ENCODE measurements at regions not wholly inside any gene's neighbourhood (a gene's known extent, or its start where the extent isn't known, plus 50 kb on each side); places are given as distances from the start of the nearest gene placed in this dataset.
A peak's percentile ranks its signal among the peaks of the same experiment; 100 is the strongest.

DNA sequence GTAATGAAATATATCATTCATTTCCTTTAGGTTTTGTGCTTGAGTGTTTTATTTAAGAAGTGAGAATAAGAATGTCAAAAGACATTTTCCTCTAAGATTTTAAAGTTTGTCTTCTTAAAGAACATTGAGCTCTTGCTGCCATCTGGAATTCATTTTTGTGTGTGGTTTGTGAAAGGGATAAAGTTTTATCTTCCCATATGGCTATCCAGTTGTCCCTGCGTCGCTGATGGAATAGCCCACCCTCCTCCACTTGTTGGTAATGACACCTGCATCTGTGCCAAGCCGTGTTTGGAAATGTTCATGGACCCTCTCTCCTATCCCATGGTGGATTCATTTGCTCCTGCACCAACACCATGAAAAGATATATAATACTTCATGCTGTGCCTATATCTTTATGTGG is 901.5 kb downstream of the BRD1 start:
- WGBS, 2 donors (ENCODE audit: extremely low coverage in 2 of 2, insufficient read length in 2 of 2, insufficient replicate concordance in 1 of 2), result no CpG with 5 or more reads among the region's 3 CpGs
- H3K4me2 ChIP-seq (ENCODE audit: insufficient read depth, low read length, poor library complexity, severe bottlenecking), result no peak overlapping the region

DNA sequence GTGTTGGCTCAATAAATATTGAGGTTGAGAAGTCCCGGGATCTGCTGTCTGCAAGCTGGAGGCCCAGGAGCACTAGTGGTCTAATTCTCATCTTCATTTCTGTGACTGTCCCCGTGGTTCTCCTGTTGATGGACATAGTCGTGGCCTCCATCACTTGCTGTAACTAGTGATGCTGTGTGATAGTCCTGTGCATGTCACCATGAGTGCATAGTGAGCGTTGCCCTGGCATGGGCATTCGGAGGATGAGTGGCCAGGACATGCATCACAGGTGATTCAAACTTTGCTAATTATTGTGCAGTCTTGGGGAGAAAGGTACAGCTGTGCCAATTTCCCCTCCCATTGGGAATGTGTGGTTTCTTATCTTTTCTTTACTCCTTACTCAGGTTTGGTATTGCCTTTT is 902.2 kb downstream of the BRD1 start:
- no peak overlapping the region for H3K9ac ChIP-seq (ENCODE audit: low read depth, low read length, poor library complexity)
- H3K4me1 ChIP-seq (ENCODE audit: control insufficient read depth in 2 of 2, insufficient read depth in 1 of 2, low read depth in 1 of 2, low read length in 2 of 2), result peaks cover 0 to 5% of the 10 kb centered on the region in 2 donors
- no peak overlapping the region for H2BK120ac ChIP-seq (ENCODE audit: low read depth, low read length)
- H3K18ac ChIP-seq (ENCODE audit: low read length), result peak overlapping the region; percentile 3
- no peak overlapping the region for H2BK12ac ChIP-seq (ENCODE audit: low read length)
- H3K23ac ChIP-seq (ENCODE audit: low read depth, low read length, poor library complexity), result no peak overlapping the region
- H2BK15ac ChIP-seq (ENCODE audit: low read length), result no peak overlapping the region
- H2BK5ac ChIP-seq (ENCODE audit: low read length), result no peak overlapping the region
- H4K8ac ChIP-seq (ENCODE audit: low read depth, low read length), result no peak overlapping the region
- H2AFZ ChIP-seq (ENCODE audit: low read length), result no peak overlapping the region
- H3K4ac ChIP-seq (ENCODE audit: low read length), result no peak overlapping the region
- H3K36me3 ChIP-seq (replicated peaks in 1 of 2; ENCODE audit: control insufficient read depth in 2 of 2, insufficient read depth in 2 of 2, low read length in 2 of 2), result no peaks in the 10 kb centered on the region
- no peaks in the 10 kb centered on the region for H3K9me3 ChIP-seq (replicated peaks in 1 of 2; ENCODE audit: control insufficient read depth in 2 of 2, insufficient read depth in 1 of 2, low read depth in 1 of 2, low read length in 2 of 2)
- no CpG with 5 or more reads among the region's 5 CpGs for WGBS, 2 donors (ENCODE audit: extremely low coverage in 2 of 2, insufficient read length in 2 of 2, insufficient replicate concordance in 1 of 2)
- no peak overlapping the region for H3K27ac ChIP-seq (replicated peaks; ENCODE audit: low read length)
- no peak overlapping the region for H3K4me3 ChIP-seq (ENCODE audit: low read length in 2 of 2)
- no peak overlapping the region for H2AK5ac ChIP-seq (ENCODE audit: low read depth, low read length)
- no peak overlapping the region for H3K14ac ChIP-seq (ENCODE audit: low read length)
- no peak overlapping the region for H4K91ac ChIP-seq (ENCODE audit: low read depth, low read length, poor library complexity)
- no peaks in the 10 kb centered on the region for H3K27me3 ChIP-seq (ENCODE audit: control insufficient read depth in 3 of 3, insufficient read depth in 3 of 3, low read depth in 1 of 3, low read length in 3 of 3)
- no peak overlapping the region for H3K4me2 ChIP-seq (ENCODE audit: insufficient read depth, low read length, poor library complexity, severe bottlenecking)
- H3K79me1 ChIP-seq (ENCODE audit: low read depth, low read length), result no peaks in the 10 kb centered on the region
- DNase-seq (ENCODE audit: low spot score), result no peak

More for the DNA sequence above, 901.5 kb downstream of the BRD1 start:
- no peaks in the 10 kb centered on the region for H3K9me3 ChIP-seq (replicated peaks in 1 of 2; ENCODE audit: control insufficient read depth in 2 of 2, insufficient read depth in 1 of 2, low read depth in 1 of 2, low read length in 2 of 2)
- no peak overlapping the region for H3K4ac ChIP-seq (ENCODE audit: low read length)
- H3K27ac ChIP-seq (replicated peaks; ENCODE audit: low read length), result no peak overlapping the region
- H2AFZ ChIP-seq (ENCODE audit: low read length), result no peak overlapping the region
- peaks cover 0 to 5% of the 10 kb centered on the region in 2 donors for H3K4me1 ChIP-seq (ENCODE audit: control insufficient read depth in 2 of 2, insufficient read depth in 1 of 2, low read depth in 1 of 2, low read length in 2 of 2)
- no peak for DNase-seq (ENCODE audit: low spot score)
- H2BK12ac ChIP-seq (ENCODE audit: low read length), result no peak overlapping the region
- H2BK15ac ChIP-seq (ENCODE audit: low read length), result no peak overlapping the region
- no peaks in the 10 kb centered on the region for H3K36me3 ChIP-seq (replicated peaks in 1 of 2; ENCODE audit: control insufficient read depth in 2 of 2, insufficient read depth in 2 of 2, low read length in 2 of 2)
- H2BK5ac ChIP-seq (ENCODE audit: low read length), result no peak overlapping the region
- H3K79me1 ChIP-seq (ENCODE audit: low read depth, low read length), result no peaks in the 10 kb centered on the region
- H3K9ac ChIP-seq (ENCODE audit: low read depth, low read length, poor library complexity), result no peak overlapping the region
- no peak overlapping the region for H2AK5ac ChIP-seq (ENCODE audit: low read depth, low read length)
- no peak overlapping the region for H3K14ac ChIP-seq (ENCODE audit: low read length)
- H4K8ac ChIP-seq (ENCODE audit: low read depth, low read length), result no peak overlapping the region
- no peak overlapping the region for H3K4me3 ChIP-seq (ENCODE audit: low read length in 2 of 2)
- no peak overlapping the region for H4K91ac ChIP-seq (ENCODE audit: low read depth, low read length, poor library complexity)
- no peak overlapping the region for H3K23ac ChIP-seq (ENCODE audit: low read depth, low read length, poor library complexity)
- H3K18ac ChIP-seq (ENCODE audit: low read length), result no peak overlapping the region
- no peaks in the 10 kb centered on the region for H3K27me3 ChIP-seq (ENCODE audit: control insufficient read depth in 3 of 3, insufficient read depth in 3 of 3, low read depth in 1 of 3, low read length in 3 of 3)
- H2BK120ac ChIP-seq (ENCODE audit: low read depth, low read length), result no peak overlapping the region

DNA sequence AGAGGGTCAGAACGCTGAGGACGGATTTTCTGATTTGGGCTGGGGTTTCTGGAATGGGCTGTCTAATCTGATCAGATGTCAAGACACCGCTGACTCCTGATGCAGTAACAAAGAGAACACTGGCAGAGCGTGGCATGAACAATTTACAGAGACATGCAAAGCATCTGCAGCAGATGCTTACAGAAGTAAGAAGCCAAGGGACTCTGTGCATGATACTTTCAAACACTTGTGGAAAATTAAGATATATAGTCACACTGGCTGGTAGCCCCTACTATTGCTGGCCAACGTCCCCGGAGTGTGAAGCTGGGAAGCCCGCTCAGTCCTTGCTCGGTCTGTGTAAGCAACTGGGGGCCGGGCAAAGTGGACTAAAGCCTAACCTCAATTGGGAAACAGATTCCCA is 903.7 kb downstream of the BRD1 start:
- Histone ChIP-seq H3K4me1 (ENCODE audit: control insufficient read depth in 2 of 2, insufficient read depth in 1 of 2, low read depth in 1 of 2, low read length in 2 of 2) (peaks cover 6 to 14% of the 10 kb centered on the region in 2 donors), H2BK5ac (ENCODE audit: low read length) (no peak overlapping the region), H3K14ac (ENCODE audit: low read length) (no peak overlapping the region), H2BK15ac (ENCODE audit: low read length) (no peak overlapping the region), H3K9ac (ENCODE audit: low read depth, low read length, poor library complexity) (no peak overlapping the region), H3K27me3 (ENCODE audit: control insufficient read depth in 3 of 3, insufficient read depth in 3 of 3, low read depth in 1 of 3, low read length in 3 of 3) (no peaks in the 10 kb centered on the region), H3K4ac (ENCODE audit: low read length) (no peak overlapping the region), H3K9me3 (replicated peaks in 1 of 2; ENCODE audit: control insufficient read depth in 2 of 2, insufficient read depth in 1 of 2, low read depth in 1 of 2, low read length in 2 of 2) (no peaks in the 10 kb centered on the region), H3K23ac (ENCODE audit: low read depth, low read length, poor library complexity) (no peak overlapping the region), H3K79me1 (ENCODE audit: low read depth, low read length) (no peaks in the 10 kb centered on the region), H3K36me3 (replicated peaks in 1 of 2; ENCODE audit: control insufficient read depth in 2 of 2, insufficient read depth in 2 of 2, low read length in 2 of 2) (no peaks in the 10 kb centered on the region), H2AFZ (ENCODE audit: low read length) (no peak overlapping the region), H2BK120ac (ENCODE audit: low read depth, low read length) (no peak overlapping the region), H4K8ac (ENCODE audit: low read depth, low read length) (no peak overlapping the region), H3K27ac (replicated peaks; ENCODE audit: low read length) (no peak overlapping the region), H3K4me2 (ENCODE audit: insufficient read depth, low read length, poor library complexity, severe bottlenecking) (no peak overlapping the region), H2BK12ac (ENCODE audit: low read length) (no peak overlapping the region), H3K18ac (ENCODE audit: low read length) (no peak overlapping the region), H3K4me3 (ENCODE audit: low read length in 2 of 2) (no peak overlapping the region), H4K91ac (ENCODE audit: low read depth, low read length, poor library complexity) (no peak overlapping the region), H2AK5ac (ENCODE audit: low read depth, low read length) (no peak overlapping the region)
- no peak for DNase-seq (ENCODE audit: low spot score)
- WGBS, 2 donors (ENCODE audit: extremely low coverage in 2 of 2, insufficient read length in 2 of 2, insufficient replicate concordance in 1 of 2), result no CpG with 5 or more reads among the region's 9 CpGs

DNA sequence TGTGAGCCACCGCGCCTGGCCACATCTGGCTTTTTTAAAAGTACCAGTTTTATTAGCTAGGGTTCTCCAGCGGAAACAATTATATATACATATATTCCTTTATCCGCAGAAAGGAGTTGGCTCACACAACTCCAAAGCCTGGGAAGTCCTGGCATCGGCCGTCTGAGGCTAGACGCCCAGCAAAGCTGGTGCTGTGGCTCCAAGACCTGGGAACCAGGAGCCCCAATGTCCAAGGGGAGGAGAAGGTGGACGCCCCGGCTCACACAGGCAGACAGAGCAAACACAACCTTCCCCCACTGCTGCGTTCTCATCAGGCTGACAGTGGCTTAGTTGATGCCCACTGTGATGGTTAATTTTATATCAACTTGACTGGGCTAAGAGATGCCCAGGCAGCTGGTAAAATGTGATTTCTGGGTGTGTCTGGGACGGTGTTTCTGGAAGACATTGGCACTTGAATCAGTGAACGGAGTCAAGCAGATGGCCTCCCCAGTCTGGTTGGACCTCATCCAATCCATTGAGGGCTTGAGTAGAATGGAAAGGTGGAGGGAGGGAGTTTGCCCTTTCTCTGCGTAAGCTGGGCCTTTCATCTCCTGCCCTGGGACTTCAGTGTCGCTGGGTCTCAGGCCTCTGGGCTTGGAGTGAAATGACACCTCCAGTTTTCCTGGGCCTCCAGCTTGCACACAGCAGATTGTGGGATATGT is 904.4 kb downstream of the BRD1 start:
- H3K9ac ChIP-seq (ENCODE audit: low read depth, low read length, poor library complexity), result no peak overlapping the region
- no peak overlapping the region for H3K4ac ChIP-seq (ENCODE audit: low read length)
- H2BK12ac ChIP-seq (ENCODE audit: low read length), result no peak overlapping the region
- no peak overlapping the region for H3K4me2 ChIP-seq (ENCODE audit: insufficient read depth, low read length, poor library complexity, severe bottlenecking)
- no peak overlapping the region for H2AFZ ChIP-seq (ENCODE audit: low read length)
- H3K79me1 ChIP-seq (ENCODE audit: low read depth, low read length), result no peaks in the 10 kb centered on the region
- no peak overlapping the region for H2BK120ac ChIP-seq (ENCODE audit: low read depth, low read length)
- H4K91ac ChIP-seq (ENCODE audit: low read depth, low read length, poor library complexity), result no peak overlapping the region
- H3K18ac ChIP-seq (ENCODE audit: low read length), result no peak overlapping the region
- no peaks in the 10 kb centered on the region for H3K27me3 ChIP-seq (ENCODE audit: control insufficient read depth in 3 of 3, insufficient read depth in 3 of 3, low read depth in 1 of 3, low read length in 3 of 3)
- no peak overlapping the region for H2BK5ac ChIP-seq (ENCODE audit: low read length)
- WGBS, 2 donors (ENCODE audit: extremely low coverage in 2 of 2, insufficient read length in 2 of 2, insufficient replicate concordance in 1 of 2), result no CpG with 5 or more reads among the region's 14 CpGs
- H3K9me3 ChIP-seq (replicated peaks in 1 of 2; ENCODE audit: control insufficient read depth in 2 of 2, insufficient read depth in 1 of 2, low read depth in 1 of 2, low read length in 2 of 2), result no peaks in the 10 kb centered on the region
- no peak overlapping the region for H2AK5ac ChIP-seq (ENCODE audit: low read depth, low read length)
- H3K23ac ChIP-seq (ENCODE audit: low read depth, low read length, poor library complexity), result no peak overlapping the region
- no peaks in the 10 kb centered on the region for H3K36me3 ChIP-seq (replicated peaks in 1 of 2; ENCODE audit: control insufficient read depth in 2 of 2, insufficient read depth in 2 of 2, low read length in 2 of 2)
- H3K4me3 ChIP-seq (ENCODE audit: low read length in 2 of 2), result no peak overlapping the region
- H2BK15ac ChIP-seq (ENCODE audit: low read length), result no peak overlapping the region
- no peak overlapping the region for H3K14ac ChIP-seq (ENCODE audit: low read length)
- H3K4me1 ChIP-seq (ENCODE audit: control insufficient read depth in 2 of 2, insufficient read depth in 1 of 2, low read depth in 1 of 2, low read length in 2 of 2), result peaks cover 8 to 16% of the 10 kb centered on the region in 2 donors
- no peak overlapping the region for H3K27ac ChIP-seq (replicated peaks; ENCODE audit: low read length)
- H4K8ac ChIP-seq (ENCODE audit: low read depth, low read length), result no peak overlapping the region
- DNase-seq (ENCODE audit: low spot score), result no peak
